ENCODE measurements at regions not wholly inside any gene's neighbourhood (a gene's known extent, or its start where the extent isn't known, plus 50 kb on each side); places are given as distances from the start of the nearest gene placed in this dataset.

- H3K27ac ChIP-seq (ENCODE audit: low read depth, low read length), result peak overlapping the region; percentile 34
- no peaks in the 10 kb centered on the region for H3K9me3 ChIP-seq (ENCODE audit: control insufficient read depth, insufficient read depth, low read length)
- H3K4me3 ChIP-seq (ENCODE audit: low read depth, low read length), result no peak overlapping the region
Observed at GRCh38 chr4:56259655-56260054, 127.6 kb downstream of the AASDH start.

GRCh38 chr4:56255820-56256219 is 131.5 kb downstream of the AASDH start:
- Histone ChIP-seq H3K27ac (ENCODE audit: low read depth, low read length) (no peak overlapping the region), H3K9me3 (ENCODE audit: control insufficient read depth, insufficient read depth, low read length) (no peaks in the 10 kb centered on the region), H3K4me1 (ENCODE audit: control insufficient read depth, insufficient read depth, low read length) (0 out of 2 replicates have a peak, but pooled peaks cover 9% of the 10 kb centered on the region), H3K36me3 (ENCODE audit: control insufficient read depth, insufficient read depth, low read length) (no peaks in the 10 kb centered on the region), H3K4me3 (ENCODE audit: low read depth, low read length) (no peak overlapping the region), H3K9ac (ENCODE audit: low read depth, low read length) (no peak overlapping the region), H3K27me3 (ENCODE audit: control insufficient read depth, insufficient read depth, low read length) (no peaks in the 10 kb centered on the region)

More at GRCh38 chr4:56259655-56260054, 127.6 kb downstream of the AASDH start:
- Histone ChIP-seq H3K27me3 (ENCODE audit: control insufficient read depth, insufficient read depth, low read length) (no peaks in the 10 kb centered on the region), H3K36me3 (ENCODE audit: control insufficient read depth, insufficient read depth, low read length) (no peaks in the 10 kb centered on the region), H3K4me1 (ENCODE audit: control insufficient read depth, insufficient read depth, low read length) (0 out of 2 replicates have a peak, but pooled peaks cover 9% of the 10 kb centered on the region), H3K9ac (ENCODE audit: low read depth, low read length) (no peak overlapping the region)

- 0 out of 2 replicates have a peak, but pooled peaks cover under 1% of the 10 kb centered on the region for H3K4me1 ChIP-seq (ENCODE audit: control insufficient read depth, insufficient read depth, low read length)
- no peak overlapping the region for H3K4me3 ChIP-seq (ENCODE audit: low read depth, low read length)
- no peak overlapping the region for H3K9ac ChIP-seq (ENCODE audit: low read depth, low read length)
- H3K27ac ChIP-seq (ENCODE audit: low read depth, low read length), result no peak overlapping the region
- H3K27me3 ChIP-seq (ENCODE audit: control insufficient read depth, insufficient read depth, low read length), result no peaks in the 10 kb centered on the region
- no peaks in the 10 kb centered on the region for H3K36me3 ChIP-seq (ENCODE audit: control insufficient read depth, insufficient read depth, low read length)
- H3K9me3 ChIP-seq (ENCODE audit: control insufficient read depth, insufficient read depth, low read length), result no peaks in the 10 kb centered on the region
Observed at GRCh38 chr4:56253666-56254305, 133.5 kb downstream of the AASDH start.

GRCh38 chr4:56252561-56253152 is 134.6 kb downstream of the AASDH start:
- Histone ChIP-seq H3K4me1 (ENCODE audit: control insufficient read depth, insufficient read depth, low read length) (no peaks in the 10 kb centered on the region), H3K9me3 (ENCODE audit: control insufficient read depth, insufficient read depth, low read length) (no peaks in the 10 kb centered on the region), H3K4me3 (ENCODE audit: low read depth, low read length) (no peak overlapping the region), H3K27ac (ENCODE audit: low read depth, low read length) (no peak overlapping the region), H3K36me3 (ENCODE audit: control insufficient read depth, insufficient read depth, low read length) (no peaks in the 10 kb centered on the region), H3K9ac (ENCODE audit: low read depth, low read length) (no peak overlapping the region), H3K27me3 (ENCODE audit: control insufficient read depth, insufficient read depth, low read length) (no peaks in the 10 kb centered on the region)

GRCh38 chr4:56251556-56251955 is 135.7 kb downstream of the AASDH start:
- Histone ChIP-seq H3K4me3 (ENCODE audit: low read depth, low read length) (no peak overlapping the region), H3K9ac (ENCODE audit: low read depth, low read length) (no peak overlapping the region), H3K36me3 (ENCODE audit: control insufficient read depth, insufficient read depth, low read length) (no peaks in the 10 kb centered on the region), H3K4me1 (ENCODE audit: control insufficient read depth, insufficient read depth, low read length) (peaks cover 6% of the 10 kb centered on the region; the same call in 1 of the 2 replicates), H3K9me3 (ENCODE audit: control insufficient read depth, insufficient read depth, low read length) (no peaks in the 10 kb centered on the region), H3K27ac (ENCODE audit: low read depth, low read length) (no peak overlapping the region), H3K27me3 (ENCODE audit: control insufficient read depth, insufficient read depth, low read length) (no peaks in the 10 kb centered on the region)

GRCh38 chr4:56250776-56251175 is 136.5 kb downstream of the AASDH start:
- Histone ChIP-seq H3K9me3 (ENCODE audit: control insufficient read depth, insufficient read depth, low read length) (no peaks in the 10 kb centered on the region), H3K4me1 (ENCODE audit: control insufficient read depth, insufficient read depth, low read length) (peaks cover 13% of the 10 kb centered on the region), H3K27me3 (ENCODE audit: control insufficient read depth, insufficient read depth, low read length) (no peaks in the 10 kb centered on the region), H3K27ac (ENCODE audit: low read depth, low read length) (no peak overlapping the region), H3K9ac (ENCODE audit: low read depth, low read length) (no peak overlapping the region), H3K36me3 (ENCODE audit: control insufficient read depth, insufficient read depth, low read length) (no peaks in the 10 kb centered on the region), H3K4me3 (ENCODE audit: low read depth, low read length) (no peak overlapping the region)

GRCh38 chr4:56247646-56248045 is 139.6 kb downstream of the AASDH start:
- peaks cover 21% of the 10 kb centered on the region for H3K4me1 ChIP-seq (ENCODE audit: control insufficient read depth, insufficient read depth, low read length)
- H3K27me3 ChIP-seq (ENCODE audit: control insufficient read depth, insufficient read depth, low read length), result no peaks in the 10 kb centered on the region
- no peaks in the 10 kb centered on the region for H3K9me3 ChIP-seq (ENCODE audit: control insufficient read depth, insufficient read depth, low read length)
- no peak overlapping the region for H3K9ac ChIP-seq (ENCODE audit: low read depth, low read length)
- H3K36me3 ChIP-seq (ENCODE audit: control insufficient read depth, insufficient read depth, low read length), result no peaks in the 10 kb centered on the region
- no peak overlapping the region for H3K27ac ChIP-seq (ENCODE audit: low read depth, low read length)
- H3K4me3 ChIP-seq (ENCODE audit: low read depth, low read length), result no peak overlapping the region

- H3K27me3 ChIP-seq (ENCODE audit: control insufficient read depth, insufficient read depth, low read length), result no peaks in the 10 kb centered on the region
- H3K4me1 ChIP-seq (ENCODE audit: control insufficient read depth, insufficient read depth, low read length), result peaks cover 21% of the 10 kb centered on the region
- no peak overlapping the region for H3K4me3 ChIP-seq (ENCODE audit: low read depth, low read length)
- H3K9me3 ChIP-seq (ENCODE audit: control insufficient read depth, insufficient read depth, low read length), result no peaks in the 10 kb centered on the region
- H3K27ac ChIP-seq (ENCODE audit: low read depth, low read length), result no peak overlapping the region
- no peak overlapping the region for H3K9ac ChIP-seq (ENCODE audit: low read depth, low read length)
- no peaks in the 10 kb centered on the region for H3K36me3 ChIP-seq (ENCODE audit: control insufficient read depth, insufficient read depth, low read length)
Observed at GRCh38 chr4:56246233-56246610, 141.1 kb downstream of the AASDH start.

- Histone ChIP-seq H3K36me3 (ENCODE audit: control insufficient read depth, insufficient read depth, low read length) (no peaks in the 10 kb centered on the region), H3K4me1 (ENCODE audit: control insufficient read depth, insufficient read depth, low read length) (peaks cover 21% of the 10 kb centered on the region), H3K27ac (ENCODE audit: low read depth, low read length) (no peak overlapping the region), H3K27me3 (ENCODE audit: control insufficient read depth, insufficient read depth, low read length) (no peaks in the 10 kb centered on the region), H3K9me3 (ENCODE audit: control insufficient read depth, insufficient read depth, low read length) (no peaks in the 10 kb centered on the region), H3K9ac (ENCODE audit: low read depth, low read length) (no peak overlapping the region), H3K4me3 (ENCODE audit: low read depth, low read length) (no peak overlapping the region)
Observed at GRCh38 chr4:56245547-56246232, 141.6 kb downstream of the AASDH start.

- H3K36me3 ChIP-seq (ENCODE audit: control insufficient read depth, insufficient read depth, low read length), result no peaks in the 10 kb centered on the region
- no peak overlapping the region for H3K4me3 ChIP-seq (ENCODE audit: low read depth, low read length)
- no peak overlapping the region for H3K9ac ChIP-seq (ENCODE audit: low read depth, low read length)
- no peaks in the 10 kb centered on the region for H3K27me3 ChIP-seq (ENCODE audit: control insufficient read depth, insufficient read depth, low read length)
- no peak overlapping the region for H3K27ac ChIP-seq (ENCODE audit: low read depth, low read length)
- H3K9me3 ChIP-seq (ENCODE audit: control insufficient read depth, insufficient read depth, low read length), result no peaks in the 10 kb centered on the region
- H3K4me1 ChIP-seq (ENCODE audit: control insufficient read depth, insufficient read depth, low read length), result peaks cover 21% of the 10 kb centered on the region
Observed at GRCh38 chr4:56244681-56245080, 142.6 kb downstream of the AASDH start.

- Histone ChIP-seq H3K27ac (ENCODE audit: low read depth, low read length) (no peak overlapping the region), H3K4me3 (ENCODE audit: low read depth, low read length) (no peak overlapping the region), H3K27me3 (ENCODE audit: control insufficient read depth, insufficient read depth, low read length) (no peaks in the 10 kb centered on the region), H3K9ac (ENCODE audit: low read depth, low read length) (no peak overlapping the region), H3K36me3 (ENCODE audit: control insufficient read depth, insufficient read depth, low read length) (no peaks in the 10 kb centered on the region), H3K4me1 (ENCODE audit: control insufficient read depth, insufficient read depth, low read length) (peaks cover 21% of the 10 kb centered on the region), H3K9me3 (ENCODE audit: control insufficient read depth, insufficient read depth, low read length) (no peaks in the 10 kb centered on the region)
Observed at GRCh38 chr4:56243107-56243506, 144.2 kb downstream of the AASDH start.

Data from HUES48 (cell line).